HL-60/S4 treated with retinoic acid at 250 ng/mL for 4 days and 3 days (cell line): ENCODE measurements at regions not wholly inside any gene's neighbourhood (a gene's known extent, or its start where the extent isn't known, plus 50 kb on each side); places are given as distances from the start of the nearest gene placed in this dataset.
"Not testable (repeated sequence)": the region's sequence is repeated elsewhere in the genome, so short reads cannot be mapped to it uniquely, and the experiment has no call there.

Source experiments
- in situ Hi-C: fragments of 300-500 bp; cut with MboI; formaldehyde crosslinking; loops from 2 replicates; pipeline ENCODE4 v1.7.0; 2022; ENCODE audit warnings: low sequenced_read_pairs

- in situ Hi-C loops: no loop called here
Measured at GRCh38 chr19:20388706-20389225, 176.8 kb downstream of the ZNF737 start.

- in situ Hi-C loops: no loop called here
Measured at GRCh38 chr19:20385061-20385460, 180.5 kb downstream of the ZNF737 start.

GRCh38 chr19:20371911-20372310, 193.7 kb downstream of the ZNF737 start:
- in situ Hi-C loops: no loop called here

- in situ Hi-C loops: not testable (repeated sequence)
Measured at GRCh38 chr19:20371304-20371703, 194.3 kb downstream of the ZNF737 start.

- in situ Hi-C loops: no loop called here
Measured at GRCh38 chr19:20367811-20368294, 197.7 kb downstream of the ZNF737 start.

- in situ Hi-C loops: no loop called here
Measured at GRCh38 chr19:20365146-20365545, 198.1 kb downstream of the ZNF486 start.

GRCh38 chr19:20359933-20360720, 193.1 kb downstream of the ZNF486 start:
- in situ Hi-C loops: no loop called here

- in situ Hi-C loops: not testable (repeated sequence)
Measured at GRCh38 chr19:20358841-20359465, 191.9 kb downstream of the ZNF486 start.

- in situ Hi-C loops: no loop called here
Measured at GRCh38 chr19:20357921-20358320, 190.9 kb downstream of the ZNF486 start.

GRCh38 chr19:20351244-20351643, 184.2 kb downstream of the ZNF486 start:
- in situ Hi-C loops: no loop called here

GRCh38 chr19:20349206-20349605, 182.2 kb downstream of the ZNF486 start:
- in situ Hi-C loops: no loop called here

GRCh38 chr19:20339444-20339843, 172.4 kb downstream of the ZNF486 start:
- in situ Hi-C loops: no loop called here

GRCh38 chr19:20334760-20335159, 167.7 kb downstream of the ZNF486 start:
- in situ Hi-C loops: no loop called here

- in situ Hi-C loops: no loop called here
Measured at GRCh38 chr19:20333508-20333907, 166.5 kb downstream of the ZNF486 start.

- in situ Hi-C loops: no loop called here
Measured at GRCh38 chr19:20325151-20325550, 158.1 kb downstream of the ZNF486 start.

- in situ Hi-C loops: no loop called here
Measured at GRCh38 chr19:20321139-20321763, 154.2 kb downstream of the ZNF486 start.

- in situ Hi-C loops: no loop called here
Measured at GRCh38 chr19:20320191-20320590, 153.2 kb downstream of the ZNF486 start.

- in situ Hi-C loops: no loop called here
Measured at GRCh38 chr19:20318616-20319015, 151.6 kb downstream of the ZNF486 start.

GRCh38 chr19:20315543-20315942, 148.5 kb downstream of the ZNF486 start:
- in situ Hi-C loops: no loop called here

- in situ Hi-C loops: no loop called here
Measured at GRCh38 chr19:20313894-20314293, 146.9 kb downstream of the ZNF486 start.

GRCh38 chr19:20307127-20307526, 140.1 kb downstream of the ZNF486 start:
- in situ Hi-C loops: no loop called here
